ENCODE measurements at regions not wholly inside any gene's neighbourhood (a gene's known extent, or its start where the extent isn't known, plus 50 kb on each side); places are given as distances from the start of the nearest gene placed in this dataset.
"Not testable (repeated sequence)": the region's sequence is repeated elsewhere in the genome, so short reads cannot be mapped to it uniquely, and the experiment has no call there.

DNA sequence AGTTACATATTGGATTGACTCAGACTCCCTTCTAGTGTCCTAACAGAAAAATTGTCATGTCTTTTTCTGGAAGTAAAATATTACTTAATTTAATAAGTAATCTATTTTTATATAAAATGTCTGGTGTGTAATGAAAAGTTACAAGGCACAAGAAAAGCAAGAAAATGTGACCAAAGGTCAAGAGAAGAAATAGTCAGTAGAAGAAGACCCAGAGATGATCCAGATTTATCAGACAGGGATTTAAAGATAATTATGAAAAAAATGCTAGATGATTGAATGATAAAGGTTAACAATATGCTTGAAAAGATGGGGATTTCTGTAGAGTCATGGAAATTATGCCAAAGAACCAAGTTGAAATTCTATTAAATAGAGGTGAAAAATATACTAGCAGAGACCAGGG, 87.8 kb downstream of the SYT15B start:
- not testable (repeated sequence) for H3K9me3 ChIP-seq (replicated peaks; ENCODE audit: low read length); H3K4me2 ChIP-seq (ENCODE audit: low read length); H3K4me3 ChIP-seq (ENCODE audit: low read length); H3K4me1 ChIP-seq (ENCODE audit: control insufficient read depth, insufficient read depth, low read length); H3K36me3 ChIP-seq (ENCODE audit: insufficient read depth, low read length); H3K27me3 ChIP-seq (ENCODE audit: control insufficient read depth, insufficient read depth, low read length); H3K9ac ChIP-seq (ENCODE audit: low read depth, low read length)

DNA sequence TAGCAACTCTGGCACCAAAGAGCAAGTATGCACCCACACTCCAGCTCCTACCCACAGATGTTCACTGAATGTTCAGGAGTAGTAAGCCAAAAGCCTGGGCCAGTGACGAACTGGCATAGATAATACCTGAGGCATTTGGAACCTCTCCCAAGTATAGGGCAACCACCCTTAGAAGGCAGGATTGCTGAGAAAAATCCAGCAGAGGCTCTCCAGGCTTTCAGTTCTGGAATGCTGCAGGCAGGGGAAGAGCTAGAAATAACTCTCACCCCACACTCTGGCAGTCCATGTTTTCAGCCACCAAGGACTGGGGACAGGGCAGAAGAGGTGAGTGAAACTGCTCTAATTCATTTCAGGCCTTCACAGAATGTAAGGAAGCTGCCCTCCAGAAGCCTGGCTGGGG, 90.3 kb downstream of the SYT15B start:
- not testable (repeated sequence) for H3K4me1 ChIP-seq (ENCODE audit: control insufficient read depth, insufficient read depth, low read length); H3K4me2 ChIP-seq (ENCODE audit: low read length); H3K27me3 ChIP-seq (ENCODE audit: control insufficient read depth, insufficient read depth, low read length); H3K9ac ChIP-seq (ENCODE audit: low read depth, low read length); H3K4me3 ChIP-seq (ENCODE audit: low read length); H3K36me3 ChIP-seq (ENCODE audit: insufficient read depth, low read length); H3K9me3 ChIP-seq (replicated peaks; ENCODE audit: low read length)

DNA sequence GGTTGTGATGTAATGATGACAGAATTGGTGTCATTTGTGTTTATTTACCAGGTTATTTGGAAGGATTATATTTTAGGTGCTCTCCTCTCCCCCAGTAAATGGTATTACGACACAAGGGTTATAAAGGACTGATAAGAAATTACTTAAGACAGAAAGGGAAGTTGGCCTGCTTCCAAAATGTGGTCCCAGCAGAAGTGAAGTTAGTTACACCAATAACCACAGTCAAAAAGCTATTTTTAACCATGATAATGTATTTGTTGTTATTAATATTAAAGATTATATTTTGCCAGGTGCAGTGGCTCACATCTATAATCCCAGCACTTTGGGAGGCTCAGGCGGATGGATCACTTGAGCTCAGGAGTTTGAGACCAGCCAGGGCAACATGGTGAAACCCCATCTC, 92.5 kb downstream of the SYT15B start:
- H3K36me3 ChIP-seq (ENCODE audit: insufficient read depth, low read length); H3K4me3 ChIP-seq (ENCODE audit: low read length); H3K27me3 ChIP-seq (ENCODE audit: control insufficient read depth, insufficient read depth, low read length); H3K9me3 ChIP-seq (replicated peaks; ENCODE audit: low read length); H3K4me2 ChIP-seq (ENCODE audit: low read length); H3K9ac ChIP-seq (ENCODE audit: low read depth, low read length); H3K4me1 ChIP-seq (ENCODE audit: control insufficient read depth, insufficient read depth, low read length): not testable (repeated sequence)

DNA sequence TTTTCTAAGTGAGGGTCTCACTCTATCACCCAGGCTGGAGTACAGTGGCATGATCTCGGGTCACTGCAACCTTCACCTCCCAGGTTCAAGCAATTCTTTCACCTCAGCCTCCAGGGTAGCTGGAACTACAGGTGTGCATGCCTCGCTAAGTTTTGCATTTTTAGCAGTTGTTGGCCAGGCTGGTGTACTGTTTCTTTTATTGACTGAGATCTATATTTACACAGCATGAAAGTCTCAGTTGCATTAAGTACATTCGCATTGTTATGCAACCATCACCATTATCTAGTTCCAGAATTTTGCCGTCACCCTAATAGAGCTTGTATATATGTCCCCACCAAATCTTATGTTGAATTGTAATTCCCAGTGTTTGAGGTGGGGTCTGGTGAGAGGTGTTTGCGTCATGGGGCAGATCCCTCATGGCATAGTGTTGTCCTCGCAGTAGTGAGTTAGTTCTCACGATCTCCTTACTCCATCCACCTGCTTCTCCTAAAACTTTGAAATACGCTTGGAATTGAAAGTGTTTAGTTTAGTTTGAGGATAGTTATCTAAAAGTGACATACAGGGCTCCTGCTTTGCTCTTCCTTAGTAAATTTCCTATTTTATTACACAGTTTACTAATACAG, 101.3 kb downstream of the SYT15B start:
- H3K9me3 ChIP-seq (replicated peaks; ENCODE audit: low read length); H3K36me3 ChIP-seq (ENCODE audit: insufficient read depth, low read length); H3K4me2 ChIP-seq (ENCODE audit: low read length): not testable (repeated sequence)

DNA sequence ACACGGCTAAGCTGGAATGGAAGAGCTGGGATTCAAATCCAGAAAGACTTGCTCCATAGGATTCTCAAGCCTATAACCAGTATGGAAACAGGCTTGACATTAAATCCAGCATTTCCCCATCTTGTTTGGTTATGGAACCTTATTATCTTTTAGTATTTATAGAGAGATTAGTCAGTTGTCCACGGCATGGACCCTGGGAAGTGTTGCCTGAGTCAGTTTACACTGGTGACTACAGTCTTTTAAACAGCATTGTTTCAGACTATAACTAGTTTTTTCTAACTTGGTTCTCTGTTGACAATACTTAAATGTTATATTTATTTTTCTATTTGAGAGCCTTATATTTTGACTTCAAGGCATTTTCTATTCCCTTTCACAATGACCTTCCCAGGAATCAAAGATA, 106.7 kb downstream of the SYT15B start:
- H3K36me3 ChIP-seq (ENCODE audit: insufficient read depth, low read length); H3K27me3 ChIP-seq (ENCODE audit: control insufficient read depth, insufficient read depth, low read length); H3K9me3 ChIP-seq (replicated peaks; ENCODE audit: low read length): not testable (repeated sequence)

More for the DNA sequence above, 101.3 kb downstream of the SYT15B start:
- H3K9ac ChIP-seq (ENCODE audit: low read depth, low read length); H3K4me1 ChIP-seq (ENCODE audit: control insufficient read depth, insufficient read depth, low read length); H3K27me3 ChIP-seq (ENCODE audit: control insufficient read depth, insufficient read depth, low read length); H3K4me3 ChIP-seq (ENCODE audit: low read length): not testable (repeated sequence)

DNA sequence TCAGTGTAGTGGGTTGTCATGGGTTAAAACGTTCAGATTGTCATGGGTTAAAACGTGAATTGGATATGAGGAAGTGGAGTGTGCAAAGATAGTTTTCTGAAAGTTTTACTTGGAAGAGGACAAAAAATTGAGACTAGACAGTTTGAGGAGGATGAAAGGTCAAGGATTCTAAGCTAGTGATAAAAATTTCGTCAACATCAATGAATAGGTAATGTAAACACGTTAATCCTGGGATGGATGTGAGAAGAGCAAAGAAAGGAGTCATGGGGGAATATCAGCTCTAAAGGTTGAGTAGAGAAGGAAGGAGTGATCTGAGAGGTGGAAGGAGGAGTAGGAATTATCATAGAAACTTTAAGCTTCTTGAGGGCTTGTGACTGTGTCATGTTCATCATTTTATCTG, 109.2 kb downstream of the SYT15B start:
- H3K4me2 ChIP-seq (ENCODE audit: low read length); H3K9ac ChIP-seq (ENCODE audit: low read depth, low read length); H3K4me3 ChIP-seq (ENCODE audit: low read length); H3K4me1 ChIP-seq (ENCODE audit: control insufficient read depth, insufficient read depth, low read length); H3K36me3 ChIP-seq (ENCODE audit: insufficient read depth, low read length); H3K27me3 ChIP-seq (ENCODE audit: control insufficient read depth, insufficient read depth, low read length); H3K9me3 ChIP-seq (replicated peaks; ENCODE audit: low read length): not testable (repeated sequence)

More for the DNA sequence above, 106.7 kb downstream of the SYT15B start:
- not testable (repeated sequence) for H3K4me3 ChIP-seq (ENCODE audit: low read length); H3K4me1 ChIP-seq (ENCODE audit: control insufficient read depth, insufficient read depth, low read length); H3K4me2 ChIP-seq (ENCODE audit: low read length); H3K9ac ChIP-seq (ENCODE audit: low read depth, low read length)

DNA sequence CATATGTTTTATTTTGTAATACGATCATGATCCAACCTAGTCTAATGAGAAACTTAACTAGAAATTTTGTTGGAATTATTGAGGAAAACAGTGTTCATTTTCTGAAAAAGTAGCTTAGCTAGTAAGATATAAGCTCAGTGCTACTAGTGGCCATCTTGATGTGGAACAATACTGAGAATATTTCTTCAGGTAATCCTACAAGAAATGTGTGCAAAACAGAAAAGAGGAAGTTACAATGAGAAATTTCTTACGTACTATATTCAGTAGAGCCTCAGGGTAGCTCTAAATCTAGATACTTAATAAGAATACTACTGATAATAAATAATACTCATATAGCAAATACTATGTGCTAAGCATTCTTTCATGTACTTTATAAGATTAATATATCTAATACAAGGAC, 114.8 kb downstream of the SYT15B start:
- H3K4me1 ChIP-seq (ENCODE audit: control insufficient read depth, insufficient read depth, low read length); H3K4me3 ChIP-seq (ENCODE audit: low read length); H3K9ac ChIP-seq (ENCODE audit: low read depth, low read length); H3K36me3 ChIP-seq (ENCODE audit: insufficient read depth, low read length); H3K4me2 ChIP-seq (ENCODE audit: low read length); H3K27me3 ChIP-seq (ENCODE audit: control insufficient read depth, insufficient read depth, low read length); H3K9me3 ChIP-seq (replicated peaks; ENCODE audit: low read length): not testable (repeated sequence)

DNA sequence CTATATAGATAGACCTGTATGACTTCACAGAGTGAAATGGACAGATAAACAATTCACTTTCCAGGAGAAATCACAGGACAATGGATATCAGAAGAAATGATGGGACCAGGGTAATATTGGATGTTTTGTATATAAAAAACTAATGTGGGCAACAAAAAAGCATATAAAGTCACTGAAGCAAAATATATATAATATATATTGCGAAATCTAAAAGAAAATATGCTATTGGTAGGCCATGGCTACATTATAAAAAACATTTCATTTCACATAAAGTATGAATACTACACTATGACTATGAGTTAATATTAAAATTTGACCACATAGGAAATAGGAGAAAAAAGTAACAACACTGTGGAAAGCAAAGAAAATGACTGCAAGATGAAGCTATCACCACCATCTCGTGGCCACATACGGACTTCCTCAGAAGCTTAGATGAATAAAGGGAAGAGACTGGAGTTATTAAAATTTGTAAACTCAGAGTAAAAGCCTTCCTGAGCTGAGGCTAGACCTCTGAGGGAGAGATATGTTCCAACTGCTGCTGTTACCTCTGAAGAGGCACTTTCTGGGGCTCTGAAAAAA, 115.8 kb downstream of the SYT15B start:
- not testable (repeated sequence) for H3K4me1 ChIP-seq (ENCODE audit: control insufficient read depth, insufficient read depth, low read length)

DNA sequence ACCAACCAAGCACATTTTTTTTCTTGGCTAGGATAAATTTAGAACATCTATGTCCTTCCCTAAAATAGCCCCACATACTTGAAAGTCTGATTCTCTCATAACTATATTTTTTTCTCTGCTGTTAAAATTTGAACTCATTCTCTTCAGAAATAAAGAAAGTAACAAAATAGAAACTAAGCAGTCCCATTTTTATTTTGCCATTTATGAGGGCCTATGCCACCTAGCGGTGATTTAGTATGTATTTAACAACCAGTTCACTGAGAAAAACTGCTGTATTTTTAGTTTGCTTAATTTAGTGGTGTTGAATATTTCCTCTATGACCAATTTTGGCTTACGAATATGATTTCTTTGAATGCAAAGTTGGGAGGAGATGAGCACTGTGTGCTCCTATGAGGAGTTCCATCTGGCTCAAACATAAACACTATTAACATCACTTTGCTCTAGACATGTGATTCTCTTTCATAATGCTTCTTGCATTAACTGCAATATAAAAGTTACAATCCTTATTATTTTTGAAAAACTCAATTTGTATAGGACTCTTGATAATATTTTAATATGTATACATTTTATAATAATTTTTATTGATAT, 116.6 kb downstream of the SYT15B start:
- H3K9ac ChIP-seq (ENCODE audit: low read depth, low read length); H3K36me3 ChIP-seq (ENCODE audit: insufficient read depth, low read length); H3K9me3 ChIP-seq (replicated peaks; ENCODE audit: low read length); H3K4me3 ChIP-seq (ENCODE audit: low read length); H3K4me1 ChIP-seq (ENCODE audit: control insufficient read depth, insufficient read depth, low read length); H3K4me2 ChIP-seq (ENCODE audit: low read length); H3K27me3 ChIP-seq (ENCODE audit: control insufficient read depth, insufficient read depth, low read length): not testable (repeated sequence)

More for the DNA sequence above, 115.8 kb downstream of the SYT15B start:
- not testable (repeated sequence) for H3K36me3 ChIP-seq (ENCODE audit: insufficient read depth, low read length); H3K9me3 ChIP-seq (replicated peaks; ENCODE audit: low read length); H3K4me3 ChIP-seq (ENCODE audit: low read length); H3K4me2 ChIP-seq (ENCODE audit: low read length); H3K9ac ChIP-seq (ENCODE audit: low read depth, low read length); H3K27me3 ChIP-seq (ENCODE audit: control insufficient read depth, insufficient read depth, low read length)

DNA sequence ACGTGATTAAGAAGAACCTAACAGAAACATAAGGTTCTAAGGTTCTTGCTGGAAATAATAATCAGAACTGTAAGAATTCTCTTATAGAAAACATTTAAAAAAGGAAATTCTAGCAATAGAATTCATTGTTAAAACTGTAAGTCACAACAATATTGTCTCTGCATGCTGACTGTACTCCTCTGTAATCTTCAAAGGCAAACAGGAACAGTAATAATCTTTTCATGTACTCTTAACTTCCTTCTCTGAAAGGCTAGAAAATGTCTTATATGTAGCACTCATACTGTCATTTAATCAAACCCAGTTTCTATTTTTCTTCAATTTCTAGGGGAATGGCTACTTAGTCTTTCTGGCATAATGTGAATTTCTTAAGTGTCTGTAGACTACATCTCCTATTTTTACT, 103.5 kb upstream of the AGAP9 start:
- not testable (repeated sequence) for H3K4me3 ChIP-seq (ENCODE audit: low read length); H3K4me2 ChIP-seq (ENCODE audit: low read length); H3K9me3 ChIP-seq (replicated peaks; ENCODE audit: low read length); H3K36me3 ChIP-seq (ENCODE audit: insufficient read depth, low read length); H3K9ac ChIP-seq (ENCODE audit: low read depth, low read length); H3K27me3 ChIP-seq (ENCODE audit: control insufficient read depth, insufficient read depth, low read length); H3K4me1 ChIP-seq (ENCODE audit: control insufficient read depth, insufficient read depth, low read length)

DNA sequence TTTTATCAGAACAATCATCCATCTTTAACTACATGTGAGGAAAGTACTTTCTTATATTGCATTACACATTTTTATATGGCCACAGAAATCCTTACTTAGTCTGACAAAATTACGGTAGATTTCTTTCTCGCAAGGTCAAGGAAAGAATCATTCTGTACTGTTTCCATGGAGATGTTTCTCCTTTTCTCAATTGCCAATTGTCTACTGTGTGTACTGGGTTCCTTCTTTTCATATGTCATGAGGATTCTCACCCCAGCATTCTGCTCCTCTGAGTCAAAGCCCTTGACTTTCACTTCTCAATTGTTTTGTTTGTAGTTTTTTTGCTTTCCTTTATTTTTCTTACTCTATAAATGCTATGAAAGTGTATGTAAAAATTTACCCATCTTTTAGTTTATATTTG, 99.3 kb upstream of the AGAP9 start:
- not testable (repeated sequence) for H3K9me3 ChIP-seq (replicated peaks; ENCODE audit: low read length); H3K4me1 ChIP-seq (ENCODE audit: control insufficient read depth, insufficient read depth, low read length); H3K4me2 ChIP-seq (ENCODE audit: low read length); H3K4me3 ChIP-seq (ENCODE audit: low read length); H3K9ac ChIP-seq (ENCODE audit: low read depth, low read length); H3K36me3 ChIP-seq (ENCODE audit: insufficient read depth, low read length); H3K27me3 ChIP-seq (ENCODE audit: control insufficient read depth, insufficient read depth, low read length)

DNA sequence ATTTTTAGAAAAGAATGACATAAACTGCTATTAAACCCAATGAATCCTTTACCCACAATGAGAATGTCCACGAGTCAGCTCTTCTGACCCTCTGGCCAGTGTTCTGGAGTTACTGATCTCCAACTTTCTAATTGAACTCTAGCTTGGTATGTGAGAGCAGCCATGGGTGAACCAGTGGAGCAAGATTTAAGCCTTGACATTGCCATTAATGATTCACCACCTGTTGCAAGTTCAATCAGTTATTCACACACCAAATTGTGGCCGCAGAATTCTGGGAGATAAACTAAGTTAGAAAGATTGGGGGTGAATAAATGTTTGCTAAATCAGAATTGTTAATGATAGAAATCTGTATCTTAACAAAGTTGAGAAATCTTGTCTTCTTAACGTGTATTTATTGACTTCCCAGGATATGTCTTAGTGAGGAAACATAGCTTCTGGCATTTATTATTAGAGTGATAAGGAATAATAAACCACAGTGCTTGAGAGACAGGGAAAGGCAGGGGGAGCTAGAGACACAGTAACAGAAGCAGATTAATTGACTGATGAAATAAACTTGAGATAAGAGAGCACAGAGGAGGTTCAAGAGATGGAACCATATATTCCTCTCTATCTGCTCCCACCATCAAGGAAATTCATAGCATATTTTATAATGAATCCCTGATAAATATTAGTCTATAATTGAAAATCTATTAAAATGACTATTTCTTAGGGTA, 96.0 kb upstream of the AGAP9 start:
- H3K27me3 ChIP-seq (ENCODE audit: control insufficient read depth, insufficient read depth, low read length); H3K9me3 ChIP-seq (replicated peaks; ENCODE audit: low read length); H3K4me3 ChIP-seq (ENCODE audit: low read length); H3K4me2 ChIP-seq (ENCODE audit: low read length); H3K9ac ChIP-seq (ENCODE audit: low read depth, low read length); H3K36me3 ChIP-seq (ENCODE audit: insufficient read depth, low read length); H3K4me1 ChIP-seq (ENCODE audit: control insufficient read depth, insufficient read depth, low read length): not testable (repeated sequence)

All from skeletal muscle satellite cell (primary cell).